HEK293T (cell line): ENCODE measurements at regions not wholly inside any gene's neighbourhood (a gene's known extent, or its start where the extent isn't known, plus 50 kb on each side); places are given as distances from the start of the nearest gene placed in this dataset.
A peak's percentile ranks its signal among the peaks of the same experiment; 100 is the strongest.

ENCODE experiments used
- CTCF ChIA-PET: fragments of 350-600 bp; formaldehyde crosslinking; extraction: SDS; loops from one replicate; lab custom pipeline; 2021; ENCODE audit warnings: antibody characterized with exemption, inconsistent platforms; lab: Yijun Ruan, JAX
- POLR2A ChIA-PET: fragments of 350-600 bp; formaldehyde crosslinking; extraction: SDS; loops from one replicate; lab custom pipeline; 2020; ENCODE audit warnings: antibody characterized with exemption, inconsistent platforms; lab: Yijun Ruan, JAX
- DNase-seq: peaks from one replicate; pipeline ENCODE4 v3.0.0; 2012; ENCODE audit warnings: mixed read lengths; ENCODE audit errors: extremely low spot score
- ARNT ChIP-seq: fragments of 450-650 bp; IDR thresholded peaks from 2 replicates; pipeline ENCODE4 v1.6.1; 2017; ENCODE audit warnings: mild to moderate bottlenecking
- BHLHE40 ChIP-seq: fragments of 450-650 bp; IDR thresholded peaks from 2 replicates; pipeline ENCODE4 v1.6.1; 2016; ENCODE audit warnings: mild to moderate bottlenecking, moderate library complexity, borderline replicate concordance
- CTBP1 ChIP-seq: fragments of 450-650 bp; IDR thresholded peaks from 2 replicates; pipeline ENCODE4 v1.6.1; 2016; ENCODE audit warnings: borderline replicate concordance
- ELF4 ChIP-seq: fragments of 450-650 bp; IDR thresholded peaks from 2 replicates; pipeline ENCODE4 v1.6.1; 2017; ENCODE audit warnings: antibody characterized with exemption
- FOXA1 ChIP-seq: fragments of 450-650 bp; IDR thresholded peaks from 2 replicates; pipeline ENCODE4 v1.6.1; 2016; ENCODE audit warnings: mild to moderate bottlenecking
- FOXK2 ChIP-seq: fragments of 450-650 bp; IDR thresholded peaks from 2 replicates; pipeline ENCODE4 v1.6.1; 2016; ENCODE audit warnings: mild to moderate bottlenecking
- FOXM1 ChIP-seq: fragments of 450-650 bp; IDR thresholded peaks from 2 replicates; pipeline ENCODE4 v1.6.1; 2017; ENCODE audit warnings: mild to moderate bottlenecking, borderline replicate concordance
- HDGF ChIP-seq: fragments of 450-650 bp; IDR thresholded peaks from 2 replicates; pipeline ENCODE4 v1.6.1; 2017; ENCODE audit warnings: antibody characterized with exemption, borderline replicate concordance
- L3MBTL2 ChIP-seq: fragments of 450-650 bp; conservative IDR thresholded peaks from 2 replicates; pipeline ENCODE4 v1.6.1; 2016; ENCODE audit warnings: mild to moderate bottlenecking
- LEF1 ChIP-seq: fragments of 450-650 bp; IDR thresholded peaks from 2 replicates; pipeline ENCODE4 v1.6.1; 2017; ENCODE audit warnings: mild to moderate bottlenecking, borderline replicate concordance
- NFRKB ChIP-seq: fragments of 450-650 bp; IDR thresholded peaks from 2 replicates; pipeline ENCODE4 v1.6.1; 2016; ENCODE audit warnings: mild to moderate bottlenecking, moderate library complexity
- SP1 ChIP-seq: fragments of 450-650 bp; IDR thresholded peaks from 2 replicates; pipeline ENCODE4 v1.6.1; 2017
- SUZ12 ChIP-seq: fragments of 450-650 bp; IDR thresholded peaks from 2 replicates; pipeline ENCODE4 v1.6.1; 2016; ENCODE audit warnings: mild to moderate bottlenecking
- TARDBP ChIP-seq: fragments of 450-650 bp; IDR thresholded peaks from 2 replicates; pipeline ENCODE4 v1.6.1; 2016
- ZNF384 ChIP-seq: fragments of 450-650 bp; IDR thresholded peaks from 2 replicates; pipeline ENCODE4 v1.6.1; 2016
- TF ChIP-seq, protein P1 (sequence below): fragments of 450-650 bp; IDR thresholded peaks from 2 replicates; pipeline ENCODE4 v1.6.1; 2016

GRCh38 chr5:93894601-93895354 is 153.4 kb upstream of the POU5F2 start:
- CTCF ChIA-PET: interaction anchor here (0.7 to 1.2 kb wide), 5 partner anchors 16 to 104 kb away, joined by 3 to 4 read pairs (median 3); no protein-coding TSS in a partner anchor
- TF ChIP-seq FOXA1 (no peak), SUZ12 (no peak), ARNT (no peak)
- TF ChIP-seq, protein P1, sequence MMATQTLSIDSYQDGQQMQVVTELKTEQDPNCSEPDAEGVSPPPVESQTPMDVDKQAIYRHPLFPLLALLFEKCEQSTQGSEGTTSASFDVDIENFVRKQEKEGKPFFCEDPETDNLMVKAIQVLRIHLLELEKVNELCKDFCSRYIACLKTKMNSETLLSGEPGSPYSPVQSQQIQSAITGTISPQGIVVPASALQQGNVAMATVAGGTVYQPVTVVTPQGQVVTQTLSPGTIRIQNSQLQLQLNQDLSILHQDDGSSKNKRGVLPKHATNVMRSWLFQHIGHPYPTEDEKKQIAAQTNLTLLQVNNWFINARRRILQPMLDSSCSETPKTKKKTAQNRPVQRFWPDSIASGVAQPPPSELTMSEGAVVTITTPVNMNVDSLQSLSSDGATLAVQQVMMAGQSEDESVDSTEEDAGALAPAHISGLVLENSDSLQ: peak; percentile 81
- no peak for DNase-seq
- POLR2A ChIA-PET: interaction anchor here (1.0 kb wide), 1 partner anchor 12 kb away, joined by 3 read pairs; no protein-coding TSS in a partner anchor

- peak; percentile 19 for DNase-seq
- ChIA-PET POLR2A (no interaction called here), CTCF (interaction anchor here (1.0 to 1.2 kb wide), 2 partner anchors 12 to 92 kb away, joined by 3 to 4 read pairs; no protein-coding TSS in a partner anchor)
- TF ChIP-seq, protein P1: peak; percentile 59
- TF ChIP-seq BHLHE40: no peak
- TF ChIP-seq ELF4: no peak
- TF ChIP-seq ARNT: 0 out of 2 replicates have a peak, but pooled peaks have one; percentile 5
- TF ChIP-seq CTBP1: peak; percentile 8; the same call in 1 of the 2 replicates
- TF ChIP-seq L3MBTL2: no peak
- TF ChIP-seq NFRKB: no peak
- no peak for TF ChIP-seq TARDBP
- TF ChIP-seq SUZ12: no peak
- no peak for TF ChIP-seq ZNF384
These were observed 151.7 kb upstream of the POU5F2 start for GRCh38 chr5:93893075-93893474.

DNA sequence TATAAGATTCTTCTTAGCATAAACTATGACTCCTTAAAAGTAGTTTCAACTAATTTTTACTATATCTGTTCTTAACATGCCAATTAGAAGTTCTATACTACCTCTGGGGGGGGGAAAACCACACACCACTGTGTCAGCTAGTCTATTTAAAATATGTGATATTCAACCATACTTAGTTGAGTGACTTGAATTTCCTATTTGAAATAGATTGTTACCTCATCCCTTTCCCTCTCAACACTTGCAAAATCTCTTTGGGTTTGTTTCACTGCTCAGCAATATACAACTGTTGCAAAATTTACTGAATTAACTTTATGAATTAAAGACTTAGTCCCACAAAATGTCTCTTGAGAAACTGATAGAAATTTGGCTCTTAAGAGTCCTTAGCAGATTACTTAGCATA is 151.1 kb upstream of the POU5F2 start:
- CTCF ChIA-PET: interaction anchor here (0.6 kb wide), 1 partner anchor 210 kb away, joined by 5 read pairs; no protein-coding TSS in a partner anchor
- DNase-seq: no peak
- TF ChIP-seq ELF4: no peak
- TF ChIP-seq TARDBP: no peak
- no peak for TF ChIP-seq ZNF384
- no peak for TF ChIP-seq FOXK2
- TF ChIP-seq FOXA1: no peak
- TF ChIP-seq CTBP1: no peak
- no peak for TF ChIP-seq SUZ12
- no peak for TF ChIP-seq SP1
- no peak for TF ChIP-seq FOXM1
- TF ChIP-seq ARNT: no peak
- TF ChIP-seq NFRKB: no peak
- no peak for TF ChIP-seq LEF1
- TF ChIP-seq BHLHE40: no peak
- TF ChIP-seq HDGF: no peak
- TF ChIP-seq, protein P1: no peak
- no peak for TF ChIP-seq L3MBTL2
- POLR2A ChIA-PET: no interaction called here

DNA sequence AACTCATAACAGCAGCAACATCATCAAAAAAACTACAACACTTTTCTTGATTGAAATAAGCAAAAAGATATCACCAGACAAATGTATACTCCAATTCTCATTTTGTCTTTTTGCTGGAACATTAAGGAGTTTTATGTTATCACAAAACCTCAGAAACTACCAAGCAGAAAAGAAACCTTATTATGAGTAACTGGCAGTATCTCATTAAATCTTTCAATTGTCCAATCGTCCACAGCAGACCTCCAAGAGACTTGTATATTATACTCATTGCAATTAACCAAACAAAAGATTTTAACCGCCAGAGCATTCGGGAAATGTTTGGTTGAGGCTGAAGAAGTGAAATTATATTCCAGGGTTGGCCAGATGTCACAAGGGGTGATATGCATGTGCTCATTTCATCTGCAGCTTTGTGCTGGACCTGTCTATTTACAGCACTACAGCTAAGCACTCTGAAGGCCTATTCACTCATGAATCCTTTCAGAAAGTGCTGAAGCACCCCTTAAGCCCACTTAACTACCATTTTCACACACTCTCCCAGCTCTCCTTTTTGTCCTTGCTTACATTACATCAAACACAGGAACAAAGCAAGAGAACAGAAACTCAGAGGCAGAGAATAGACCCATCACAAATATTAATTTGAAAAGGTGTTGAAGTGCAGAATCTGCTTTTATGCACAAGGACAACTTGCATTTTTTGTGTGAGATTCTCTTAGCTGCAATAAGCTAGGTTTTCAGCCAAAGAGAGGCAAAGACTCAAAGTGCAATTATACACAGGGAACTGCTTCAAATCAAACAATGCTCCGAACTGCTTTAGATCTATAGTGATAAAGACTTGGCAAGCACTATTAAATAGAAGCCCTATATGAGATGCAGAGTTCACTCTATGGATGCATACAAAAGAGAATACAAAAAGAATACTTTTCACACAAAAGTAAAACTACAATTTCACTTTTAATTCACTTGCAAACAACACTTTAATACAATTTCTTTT is 150.4 kb upstream of the POU5F2 start:
- POLR2A ChIA-PET: interaction anchor here (0.6 kb wide), 1 partner anchor 305 kb away, joined by 3 read pairs; no protein-coding TSS in a partner anchor
- TF ChIP-seq FOXK2: no peak
- TF ChIP-seq HDGF: no peak
- TF ChIP-seq NFRKB: no peak
- TF ChIP-seq TARDBP: no peak
- CTCF ChIA-PET: interaction anchor here (0.6 to 1.0 kb wide), 2 partner anchors 24 to 210 kb away, joined by 4 to 5 read pairs; no protein-coding TSS in a partner anchor
- DNase-seq: no peak

DNA sequence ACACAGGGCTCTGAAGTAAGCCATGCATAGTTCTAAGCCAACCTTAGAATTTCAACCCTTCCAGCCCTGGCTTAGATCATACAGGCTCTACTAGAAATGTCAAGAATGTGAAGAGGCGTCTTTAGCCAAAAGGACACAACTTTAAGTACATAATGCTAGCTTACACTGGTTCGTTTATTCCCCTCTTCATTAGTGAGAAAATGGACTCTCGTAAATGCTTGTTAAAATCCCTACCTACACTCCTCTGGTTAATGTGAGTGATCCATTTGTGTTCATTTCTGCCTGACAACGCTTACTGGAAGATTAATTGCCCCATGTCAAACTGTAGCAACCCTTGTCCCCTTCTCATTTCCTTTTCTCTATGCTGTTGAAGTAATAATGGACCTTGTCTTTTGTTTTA is 149.3 kb upstream of the POU5F2 start:
- CTCF ChIA-PET: no interaction called here
- POLR2A ChIA-PET: no interaction called here
- no peak for TF ChIP-seq LEF1
- no peak for TF ChIP-seq FOXA1
- TF ChIP-seq, protein P1: peak; percentile 97
- TF ChIP-seq BHLHE40: no peak
- no peak for TF ChIP-seq NFRKB
- TF ChIP-seq HDGF: no peak
- TF ChIP-seq FOXK2: no peak
- peak; percentile 77 for TF ChIP-seq CTBP1
- TF ChIP-seq ZNF384: no peak
- TF ChIP-seq FOXM1: no peak
- no peak for TF ChIP-seq TARDBP
- TF ChIP-seq L3MBTL2: no peak
- TF ChIP-seq ARNT: no peak
- TF ChIP-seq SP1: no peak
- no peak for TF ChIP-seq SUZ12
- no peak for TF ChIP-seq ELF4
- DNase-seq: peak; percentile 10
